Loucy (cell line): ENCODE measurements at regions not wholly inside any gene's neighbourhood (a gene's known extent, or its start where the extent isn't known, plus 50 kb on each side); places are given as distances from the start of the nearest gene placed in this dataset.

Experiments
- H2AFZ ChIP-seq: fragments of 200-600 bp; sonication (generic); 2 replicates; pipeline ENCODE4 v1.6.0; 2016; ENCODE audit warnings: antibody characterized with exemption, mild to moderate bottlenecking, low read length, moderate library complexity
- H3F3A ChIP-seq: fragments of 200-600 bp; 2 replicates; pipeline ENCODE4 v1.6.0; 2016; ENCODE audit warnings: antibody characterized with exemption, low read depth, mild to moderate bottlenecking
- H3K27me3 ChIP-seq: fragments of 200-600 bp; sonication (generic); 2 replicates; pipeline ENCODE4 v1.6.1; 2014; ENCODE audit warnings: low read length, mild to moderate bottlenecking; ENCODE audit not compliant: insufficient read depth, poor library complexity, severe bottlenecking
- H3K36me3 ChIP-seq: fragments of 200-600 bp; sonication (generic); 2 replicates; pipeline ENCODE4 v1.6.1; 2016; ENCODE audit warnings: low read length; ENCODE audit not compliant: insufficient read depth
- H3K4me1 ChIP-seq: fragments of 200-600 bp; sonication (generic); 2 replicates; pipeline ENCODE4 v1.5.1; 2014; ENCODE audit warnings: low read length, mild to moderate bottlenecking; ENCODE audit not compliant: insufficient read depth, poor library complexity, severe bottlenecking
- H3K4me2 ChIP-seq: fragments of 200-600 bp; sonication (generic); 2 replicates; pipeline ENCODE4 v1.6.0; 2014; ENCODE audit warnings: antibody characterized with exemption, low read length, low read depth, mild to moderate bottlenecking; ENCODE audit not compliant: poor library complexity, severe bottlenecking
- H3K4me3 ChIP-seq: fragments of 200-600 bp; sonication (generic); 2 replicates; pipeline ENCODE4 v1.5.1; 2014; ENCODE audit warnings: low read length, mild to moderate bottlenecking, mixed read lengths; ENCODE audit not compliant: poor library complexity, severe bottlenecking
- H3K79me2 ChIP-seq: fragments of 200-600 bp; sonication (generic); 2 replicates; pipeline ENCODE4 v1.6.1; 2014; ENCODE audit warnings: low read length; ENCODE audit not compliant: insufficient read depth
- H3K9ac ChIP-seq: fragments of 200-600 bp; sonication (generic); 2 replicates; pipeline ENCODE4 v1.6.0; 2014; ENCODE audit warnings: mild to moderate bottlenecking, low read depth, low read length, moderate library complexity; ENCODE audit not compliant: poor library complexity, severe bottlenecking
- H3K9me2 ChIP-seq: fragments of 200-600 bp; sonication (generic); replicated peaks from 2 replicates; pipeline ENCODE4 v1.6.1; 2016; ENCODE audit warnings: low read depth, low read length, mixed read lengths
- H3K9me3 ChIP-seq: fragments of 200-600 bp; sonication (generic); 2 replicates; pipeline ENCODE4 v1.6.1; 2014; ENCODE audit warnings: mild to moderate bottlenecking, antibody characterized with exemption, low read length, low read depth; ENCODE audit not compliant: insufficient read depth
- H4K20me1 ChIP-seq: fragments of 200-600 bp; sonication (generic); 2 replicates; pipeline ENCODE4 v1.6.0; 2014; ENCODE audit warnings: antibody characterized with exemption, low read length, mild to moderate bottlenecking; ENCODE audit not compliant: insufficient read depth, poor library complexity, severe bottlenecking
- CTCF ChIP-seq: fragments of 200-600 bp; sonication (generic); conservative IDR thresholded peaks from 2 replicates; pipeline ENCODE4 v1.5.1; 2014; ENCODE audit warnings: mild to moderate bottlenecking, antibody characterized with exemption, low read length
- EZH2phosphoT487 ChIP-seq: fragments of 200-600 bp; IDR thresholded peaks from 2 replicates; pipeline ENCODE4 v1.6.1; 2018; ENCODE audit warnings: antibody characterized with exemption, mild to moderate bottlenecking, moderate library complexity, borderline replicate concordance

GRCh38 chr18:46247942-46248341, 143.8 kb downstream of the HAUS1 start:
- Histone ChIP-seq H4K20me1 (peaks cover 13% of the 10 kb centered on the region), H3K4me2 (no peak overlapping the region), H3K9ac (no peak overlapping the region), H3K27me3 (no peaks in the 10 kb centered on the region), H3K4me3 (no peak overlapping the region), H3K79me2 (peaks cover 86% of the 10 kb centered on the region), H3K9me2 (no peaks in the 10 kb centered on the region), H2AFZ (no peak overlapping the region), H3F3A (0 out of 2 replicates have a peak, but pooled peaks cover 5% of the 10 kb centered on the region), H3K36me3 (peaks cover 1% of the 10 kb centered on the region; the same call in 1 of the 2 replicates), H3K4me1 (peaks cover 18% of the 10 kb centered on the region), H3K9me3 (no peaks in the 10 kb centered on the region)
- TF ChIP-seq CTCF (no peak), EZH2phosphoT487 (no peak)

GRCh38 chr18:46250084-46250811, 146.1 kb downstream of the HAUS1 start:
- peaks cover 23% of the 10 kb centered on the region; the same call in 1 of the 2 replicates for H3K36me3 ChIP-seq
- no peaks in the 10 kb centered on the region for H3K27me3 ChIP-seq
- 0 out of 2 replicates have a peak, but pooled peaks cover 5% of the 10 kb centered on the region for H3F3A ChIP-seq
- peak overlapping the region; percentile 58 for H3K4me3 ChIP-seq
- H4K20me1 ChIP-seq, result peaks cover 10% of the 10 kb centered on the region
- H3K9me3 ChIP-seq, result no peaks in the 10 kb centered on the region
- H3K9me2 ChIP-seq, result no peaks in the 10 kb centered on the region
- no peak overlapping the region for H2AFZ ChIP-seq
- H3K79me2 ChIP-seq, result peaks cover 66% of the 10 kb centered on the region
- H3K4me2 ChIP-seq, result peak overlapping the region; percentile 81
- peaks cover 18% of the 10 kb centered on the region for H3K4me1 ChIP-seq
- peak overlapping the region; percentile 57 for H3K9ac ChIP-seq
- TF ChIP-seq CTCF (no peak), EZH2phosphoT487 (no peak)

GRCh38 chr18:46250812-46251173, 146.6 kb downstream of the HAUS1 start:
- peaks cover 61% of the 10 kb centered on the region for H3K79me2 ChIP-seq
- H3K9ac ChIP-seq, result peak overlapping the region; percentile 57
- H3K4me2 ChIP-seq, result peak overlapping the region; percentile 81
- peak overlapping the region; percentile 58 for H3K4me3 ChIP-seq
- H3K4me1 ChIP-seq, result peaks cover 18% of the 10 kb centered on the region
- peaks cover 24% of the 10 kb centered on the region; the same call in 1 of the 2 replicates for H3K36me3 ChIP-seq
- H3K9me2 ChIP-seq, result no peaks in the 10 kb centered on the region
- no peaks in the 10 kb centered on the region for H3K27me3 ChIP-seq
- no peak overlapping the region for H2AFZ ChIP-seq
- 0 out of 2 replicates have a peak, but pooled peaks cover 5% of the 10 kb centered on the region for H3F3A ChIP-seq
- TF ChIP-seq EZH2phosphoT487 (no peak), CTCF (no peak)
- H3K9me3 ChIP-seq, result no peaks in the 10 kb centered on the region
- peaks cover 11% of the 10 kb centered on the region for H4K20me1 ChIP-seq
